B cell (primary cell): ENCODE measurements at regions not wholly inside any gene's neighbourhood (a gene's known extent, or its start where the extent isn't known, plus 50 kb on each side); places are given as distances from the start of the nearest gene placed in this dataset.

Source experiments
- EZH2 ChIP-seq: IDR thresholded peaks from 2 replicates; pipeline ENCODE4 v1.6.1; 2012; ENCODE audit warnings: borderline replicate concordance, low read depth, mild to moderate bottlenecking, moderate library complexity, low read length; ENCODE audit not compliant: insufficient read depth, poor library complexity, severe bottlenecking
- TF ChIP-seq, protein P1 (sequence below): fragments of 200-600 bp; IDR thresholded peaks from one replicate; pipeline ENCODE4 v1.8.0; 2022; ENCODE audit warnings: antibody characterized with exemption, mild to moderate bottlenecking

DNA sequence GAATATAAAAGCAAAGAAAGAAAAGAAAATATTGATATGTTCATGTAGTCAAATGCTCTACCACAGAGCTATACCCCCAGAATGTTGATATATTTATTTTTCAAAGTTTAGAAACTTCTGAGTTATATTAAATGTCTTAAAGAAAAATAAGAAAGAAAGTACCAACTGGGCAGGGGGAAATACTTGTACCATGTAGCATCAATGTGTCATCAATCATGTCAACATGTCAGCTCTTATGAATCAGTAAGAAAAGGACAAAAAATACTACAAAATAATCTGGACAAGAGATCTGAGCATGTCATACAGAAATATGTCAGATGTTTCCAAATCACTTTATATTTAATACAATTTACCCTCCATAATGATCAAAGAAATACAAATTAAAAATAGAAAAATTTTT is 595.1 kb upstream of the ATP2B1 start:
- TF ChIP-seq, protein P1, sequence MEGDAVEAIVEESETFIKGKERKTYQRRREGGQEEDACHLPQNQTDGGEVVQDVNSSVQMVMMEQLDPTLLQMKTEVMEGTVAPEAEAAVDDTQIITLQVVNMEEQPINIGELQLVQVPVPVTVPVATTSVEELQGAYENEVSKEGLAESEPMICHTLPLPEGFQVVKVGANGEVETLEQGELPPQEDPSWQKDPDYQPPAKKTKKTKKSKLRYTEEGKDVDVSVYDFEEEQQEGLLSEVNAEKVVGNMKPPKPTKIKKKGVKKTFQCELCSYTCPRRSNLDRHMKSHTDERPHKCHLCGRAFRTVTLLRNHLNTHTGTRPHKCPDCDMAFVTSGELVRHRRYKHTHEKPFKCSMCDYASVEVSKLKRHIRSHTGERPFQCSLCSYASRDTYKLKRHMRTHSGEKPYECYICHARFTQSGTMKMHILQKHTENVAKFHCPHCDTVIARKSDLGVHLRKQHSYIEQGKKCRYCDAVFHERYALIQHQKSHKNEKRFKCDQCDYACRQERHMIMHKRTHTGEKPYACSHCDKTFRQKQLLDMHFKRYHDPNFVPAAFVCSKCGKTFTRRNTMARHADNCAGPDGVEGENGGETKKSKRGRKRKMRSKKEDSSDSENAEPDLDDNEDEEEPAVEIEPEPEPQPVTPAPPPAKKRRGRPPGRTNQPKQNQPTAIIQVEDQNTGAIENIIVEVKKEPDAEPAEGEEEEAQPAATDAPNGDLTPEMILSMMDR: no peak
- no peak for TF ChIP-seq EZH2
